ENCODE measurements at regions not wholly inside any gene's neighbourhood (a gene's known extent, or its start where the extent isn't known, plus 50 kb on each side); places are given as distances from the start of the nearest gene placed in this dataset.

DNA sequence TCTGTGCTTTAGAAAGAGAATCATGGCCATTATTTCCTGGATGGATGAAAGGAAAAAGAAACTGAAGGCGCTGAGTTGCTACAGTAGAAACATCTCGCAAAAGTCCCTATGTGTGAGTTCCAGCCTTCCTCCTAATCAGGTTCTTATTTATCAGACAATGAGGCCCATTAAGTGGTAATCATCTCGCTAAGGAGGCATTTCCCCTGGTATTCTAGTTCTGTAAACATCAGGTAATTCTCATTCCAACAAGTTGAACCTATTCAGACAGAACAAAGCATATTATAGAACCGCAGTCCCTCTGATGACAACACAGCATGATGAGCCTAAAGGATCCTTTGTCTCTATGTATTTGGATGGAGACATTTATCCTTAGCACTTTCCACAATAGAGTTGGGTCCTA is 205.7 kb upstream of the MAOA start:
- WGBS, 2 experiments (ENCODE audit: extremely low coverage in 1 of 2, insufficient coverage in 1 of 2, insufficient read length in 1 of 2, insufficient replicate concordance in 2 of 2, low coverage in 1 of 2, low lambda C conversion rate in 2 of 2, missing lambda C conversion rate in 1 of 2): 13% methylated on average over 4 of the region's 4 CpGs; no CpG with 5 or more reads in 1 of the 2 experiments
- no peaks in the 10 kb centered on the region for H3K79me2 ChIP-seq (ENCODE audit: control insufficient read depth in 1 of 2, insufficient read depth in 2 of 2, low read length in 2 of 2)
- FAIRE-seq (peak; percentile 98), DNase-seq (ENCODE audit: low read depth in 1 of 2, low spot score in 2 of 2) (no peak)
- no peak overlapping the region for H2BK12ac ChIP-seq (ENCODE audit: low read depth, low read length)
- no peaks in the 10 kb centered on the region for H3K27me3 ChIP-seq (replicated peaks in 1 of 4; ENCODE audit: control insufficient read depth in 3 of 4, extremely low read depth in 1 of 4, insufficient read depth in 3 of 4, low read length in 3 of 4)
- no peak overlapping the region for H3K4ac ChIP-seq (replicated peaks; ENCODE audit: insufficient read length, low read depth, low read length)
- no peak overlapping the region for H2AK5ac ChIP-seq (ENCODE audit: low read depth, low read length)
- no peak overlapping the region for H4K5ac ChIP-seq (ENCODE audit: insufficient read length, low read depth, low read length)
- TF ChIP-seq SP2 (IDR thresholded peaks at IDR 0.05; ENCODE audit: low read length) (no peak), SP4 (IDR thresholded peaks at IDR 0.05; ENCODE audit: low read length) (no peak), JUN (IDR thresholded peaks at IDR 0.05; ENCODE audit: low read depth, low read length) (no peak), SIRT6 (IDR thresholded peaks at IDR 0.05; ENCODE audit: low read length) (no peak), TEAD4 (IDR thresholded peaks at IDR 0.05; ENCODE audit: low read depth, low read length) (0 out of 2 replicates have a peak, but pooled peaks have one; percentile 35), SP1 (IDR thresholded peaks at IDR 0.05; ENCODE audit: low read depth, low read length) (peak; percentile 42; the same call in 1 of the 2 replicates), NANOG (IDR thresholded peaks at IDR 0.05; ENCODE audit: insufficient read depth, low read depth, low read length, poor library complexity, severe bottlenecking) (peak; percentile 95), HDAC2 (IDR thresholded peaks at IDR 0.05; ENCODE audit: borderline replicate concordance in 1 of 2, low read depth in 2 of 2, low read length in 2 of 2) (no peak), RAD21 (IDR thresholded peaks at IDR 0.05 in 1 of 2, conservative IDR thresholded peaks at IDR 0.05 in 1 of 2; ENCODE audit: low read depth in 2 of 2, low read length in 2 of 2) (no peak), NRF1 (IDR thresholded peaks at IDR 0.05; ENCODE audit: low read depth, low read length) (no peak), EP300 (IDR thresholded peaks at IDR 0.05; ENCODE audit: borderline replicate concordance in 1 of 2, low read depth in 2 of 2, low read length in 2 of 2) (peak in 1 of 2 experiments; percentile 77; a peak in 2 of 3 replicates), SAP30 (IDR thresholded peaks at IDR 0.05; ENCODE audit: insufficient read depth, insufficient replicate concordance, low read length) (no peak), SIX5 (IDR thresholded peaks at IDR 0.05; ENCODE audit: low read depth, low read length) (no peak), POU5F1 (IDR thresholded peaks at IDR 0.05; ENCODE audit: low read depth, low read length) (no peak), RFX5 (IDR thresholded peaks at IDR 0.05; ENCODE audit: borderline replicate concordance, low read depth, low read length) (no peak)
- no peaks in the 10 kb centered on the region for H4K20me1 ChIP-seq (replicated peaks in 1 of 2; ENCODE audit: control insufficient read depth in 1 of 2, insufficient read depth in 2 of 2, low read length in 2 of 2)
- no peak overlapping the region for H3K56ac ChIP-seq (replicated peaks; ENCODE audit: insufficient read length, low read depth, low read length)
- H2BK20ac ChIP-seq (ENCODE audit: low read length): no peak overlapping the region
- H3K9me3 ChIP-seq (ENCODE audit: insufficient read depth in 2 of 2, low read depth in 1 of 2, low read length in 1 of 2): no peaks in the 10 kb centered on the region
- H3K36me3 ChIP-seq (ENCODE audit: control insufficient read depth in 2 of 4, insufficient read depth in 4 of 4, low read length in 3 of 4): no peaks in the 10 kb centered on the region
- H3K9ac ChIP-seq (replicated peaks in 1 of 4; ENCODE audit: extremely low read depth in 1 of 4, low read depth in 3 of 4, low read length in 3 of 4): no peak overlapping the region
- no peaks in the 10 kb centered on the region; a peak in 3 of 7 replicates for H3K4me1 ChIP-seq (replicated peaks in 1 of 4; ENCODE audit: control insufficient read depth in 3 of 4, insufficient read depth in 4 of 4, low read length in 3 of 4)
- no peak overlapping the region for H3K18ac ChIP-seq (ENCODE audit: extremely low read depth, low read length)
- H3K4me2 ChIP-seq (ENCODE audit: insufficient read depth in 1 of 2, low read depth in 2 of 2, low read length in 2 of 2): peak overlapping the region; percentile 3 to 39; a peak in 2 of 4 replicates
- H3K79me1 ChIP-seq (ENCODE audit: low read depth, low read length): no peaks in the 10 kb centered on the region
- no peak overlapping the region for H3K23ac ChIP-seq (ENCODE audit: insufficient read length)
- H3K14ac ChIP-seq (ENCODE audit: insufficient read length): no peak overlapping the region
- no peak overlapping the region for H2BK5ac ChIP-seq (ENCODE audit: low read depth, low read length)
- H2BK120ac ChIP-seq (replicated peaks; ENCODE audit: low read depth, low read length): no peak overlapping the region
- no peak overlapping the region for H3K4me3 ChIP-seq (ENCODE audit: extremely low read depth in 1 of 4, insufficient read depth in 2 of 4, low read depth in 3 of 4, low read length in 4 of 4)
- no peak overlapping the region for H4K91ac ChIP-seq (replicated peaks; ENCODE audit: insufficient read length, low read length)
- H3K23me2 ChIP-seq (ENCODE audit: low read depth, low read length): no peaks in the 10 kb centered on the region; the same call in 1 of the 2 replicates
- CTCF ChIA-PET (ENCODE audit: partially characterized antibody): no interaction called here
- H2AFZ ChIP-seq (ENCODE audit: low read length): no peak overlapping the region
- H2BK15ac ChIP-seq (ENCODE audit: low read length): no peak overlapping the region
- POLR2A ChIA-PET (ENCODE audit: partially characterized antibody): no interaction called here
- no peak overlapping the region; the same call in 1 of the 2 replicates for H3K27ac ChIP-seq (ENCODE audit: low read depth, low read length)
- H4K8ac ChIP-seq (ENCODE audit: extremely low read depth, insufficient read depth, low read length): no peak overlapping the region
